ENCODE measurements at regions not wholly inside any gene's neighbourhood (a gene's known extent, or its start where the extent isn't known, plus 50 kb on each side); places are given as distances from the start of the nearest gene placed in this dataset.

DNA sequence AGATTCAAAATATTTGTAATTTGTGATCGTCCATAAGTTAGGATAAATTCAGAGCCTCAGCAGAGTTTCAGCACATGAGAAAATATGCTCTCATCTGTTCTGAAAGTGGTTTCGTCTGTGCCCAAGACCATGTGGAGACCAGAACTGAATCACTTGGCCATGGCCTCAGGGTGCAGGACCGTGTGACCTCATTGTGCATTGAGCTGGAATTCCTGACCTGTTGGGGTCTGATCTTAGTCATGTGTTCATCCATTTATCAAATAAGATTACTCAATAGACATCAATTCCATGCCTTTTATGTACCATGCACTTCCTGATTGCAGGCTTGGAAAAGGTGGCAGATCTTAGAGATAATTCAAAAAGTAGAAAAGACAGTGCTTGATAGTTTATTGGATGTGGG is 680.5 kb downstream of the QKI start:
- TF ChIP-seq ISL1 (CRISPR knock-in tag; IDR thresholded peaks at IDR 0.05) (no peak), CSRNP3 (CRISPR knock-in tag; IDR thresholded peaks at IDR 0.05) (no peak), OSR1 (CRISPR knock-in tag; IDR thresholded peaks at IDR 0.05) (no peak), CREB5 (CRISPR knock-in tag; IDR thresholded peaks at IDR 0.05; ENCODE audit: low read depth) (no peak), ZNF565 (CRISPR knock-in tag; conservative IDR thresholded peaks at IDR 0.05; ENCODE audit: low read depth) (no peak)
- ATAC-seq, result no peak

- ATAC-seq, result no peak
- TF ChIP-seq ZC3H10 (CRISPR knock-in tag; IDR thresholded peaks at IDR 0.05) (no peak), ESRRG (CRISPR knock-in tag; IDR thresholded peaks at IDR 0.05) (no peak), ZFP3 (CRISPR knock-in tag; IDR thresholded peaks at IDR 0.05) (no peak), ZNF70 (CRISPR knock-in tag; IDR thresholded peaks at IDR 0.05) (no peak), POU6F1 (CRISPR knock-in tag; IDR thresholded peaks at IDR 0.05; ENCODE audit: borderline replicate concordance, low read depth) (no peak)
Measured at GRCh38 chr6:164087870-164088269, 673.4 kb downstream of the QKI start.

GRCh38 chr6:164087211-164087610 is 672.7 kb downstream of the QKI start:
- no peak for ATAC-seq
- TF ChIP-seq OSR1 (CRISPR knock-in tag; IDR thresholded peaks at IDR 0.05), result no peak
- TF ChIP-seq ZNF70 (CRISPR knock-in tag; IDR thresholded peaks at IDR 0.05), result no peak
- no peak for TF ChIP-seq ZNF8 (CRISPR knock-in tag; IDR thresholded peaks at IDR 0.05)
- TF ChIP-seq TSHZ2 (CRISPR knock-in tag; IDR thresholded peaks at IDR 0.05), result no peak
- no peak for TF ChIP-seq ZFP30 (CRISPR knock-in tag; IDR thresholded peaks at IDR 0.05)
- TF ChIP-seq ESRRG (CRISPR knock-in tag; IDR thresholded peaks at IDR 0.05), result no peak
- TF ChIP-seq ZNF565 (CRISPR knock-in tag; conservative IDR thresholded peaks at IDR 0.05; ENCODE audit: low read depth), result no peak
- TF ChIP-seq RARB (CRISPR knock-in tag; IDR thresholded peaks at IDR 0.05), result no peak
- TF ChIP-seq PATZ1 (CRISPR knock-in tag; IDR thresholded peaks at IDR 0.05; ENCODE audit: borderline replicate concordance), result no peak

- ATAC-seq, result no peak
- no peak for TF ChIP-seq TOX (CRISPR knock-in tag; IDR thresholded peaks at IDR 0.05; ENCODE audit: borderline replicate concordance)
- no peak for TF ChIP-seq GLIS3 (CRISPR knock-in tag; IDR thresholded peaks at IDR 0.05)
- no peak for TF ChIP-seq ZFP3 (CRISPR knock-in tag; IDR thresholded peaks at IDR 0.05)
- TF ChIP-seq ZFP30 (CRISPR knock-in tag; IDR thresholded peaks at IDR 0.05), result no peak
- no peak for TF ChIP-seq TSHZ2 (CRISPR knock-in tag; IDR thresholded peaks at IDR 0.05)
- TF ChIP-seq POU6F1 (CRISPR knock-in tag; IDR thresholded peaks at IDR 0.05; ENCODE audit: borderline replicate concordance, low read depth), result no peak
- no peak for TF ChIP-seq ZNF70 (CRISPR knock-in tag; IDR thresholded peaks at IDR 0.05)
- TF ChIP-seq PPARA (CRISPR knock-in tag; IDR thresholded peaks at IDR 0.05; ENCODE audit: borderline replicate concordance), result no peak
- TF ChIP-seq RARB (CRISPR knock-in tag; IDR thresholded peaks at IDR 0.05), result no peak
- TF ChIP-seq SNAI2 (CRISPR knock-in tag; IDR thresholded peaks at IDR 0.05), result no peak
Measured at GRCh38 chr6:164086076-164086887, 671.8 kb downstream of the QKI start.

Measured in SK-N-SH treated with all-trans-retinoic acid at 6 μM for 48 hours (cell line).